IPS-11a (cell line): ENCODE measurements at regions not wholly inside any gene's neighbourhood (a gene's known extent, or its start where the extent isn't known, plus 50 kb on each side); places are given as distances from the start of the nearest gene placed in this dataset.

ENCODE experiments used
- H3K4me3 ChIP-seq: one replicate; pipeline ENCODE4 v1.5.1; 2013; ENCODE audit warnings: low read depth, low read length, control low read depth

GRCh38 chr17:70857351-70857750 is 688.0 kb downstream of the KCNJ2 start:
- H3K4me3 ChIP-seq: no peak overlapping the region

- no peak overlapping the region for H3K4me3 ChIP-seq
Observed at GRCh38 chr17:70859829-70860228, 690.5 kb downstream of the KCNJ2 start.

GRCh38 chr17:70862295-70862694 is 693.0 kb downstream of the KCNJ2 start:
- H3K4me3 ChIP-seq: no peak overlapping the region

GRCh38 chr17:70863436-70864248 is 694.3 kb downstream of the KCNJ2 start:
- H3K4me3 ChIP-seq: no peak overlapping the region

GRCh38 chr17:70865993-70866804 is 696.9 kb downstream of the KCNJ2 start:
- H3K4me3 ChIP-seq: no peak overlapping the region

- H3K4me3 ChIP-seq: no peak overlapping the region
Observed at GRCh38 chr17:70868149-70868548, 698.8 kb downstream of the KCNJ2 start.

- H3K4me3 ChIP-seq: no peak overlapping the region
Observed at GRCh38 chr17:70869402-70870085, 700.2 kb downstream of the KCNJ2 start.

- no peak overlapping the region for H3K4me3 ChIP-seq
Observed at GRCh38 chr17:70871180-70871818, 702.0 kb downstream of the KCNJ2 start.

GRCh38 chr17:70872103-70872502 is 702.8 kb downstream of the KCNJ2 start:
- H3K4me3 ChIP-seq: no peak overlapping the region

- no peak overlapping the region for H3K4me3 ChIP-seq
Observed at GRCh38 chr17:70875729-70876310, 706.5 kb downstream of the KCNJ2 start.

GRCh38 chr17:70878879-70879278 is 709.5 kb downstream of the KCNJ2 start:
- H3K4me3 ChIP-seq: no peak overlapping the region

- H3K4me3 ChIP-seq: no peak overlapping the region
Observed at GRCh38 chr17:70879401-70879800, 710.1 kb downstream of the KCNJ2 start.

GRCh38 chr17:70881093-70881492 is 711.8 kb downstream of the KCNJ2 start:
- H3K4me3 ChIP-seq: no peak overlapping the region

- H3K4me3 ChIP-seq: no peak overlapping the region
Observed at GRCh38 chr17:70882504-70882903, 713.2 kb downstream of the KCNJ2 start.

- H3K4me3 ChIP-seq: no peak overlapping the region
Observed at GRCh38 chr17:70886648-70887047, 717.3 kb downstream of the KCNJ2 start.

- H3K4me3 ChIP-seq: no peak overlapping the region
Observed at GRCh38 chr17:70888324-70888723, 719.0 kb downstream of the KCNJ2 start.

- no peak overlapping the region for H3K4me3 ChIP-seq
Observed at GRCh38 chr17:70891306-70891705, 722.0 kb downstream of the KCNJ2 start.

GRCh38 chr17:70892527-70892926 is 723.2 kb downstream of the KCNJ2 start:
- H3K4me3 ChIP-seq: no peak overlapping the region

GRCh38 chr17:70896843-70897242 is 727.5 kb downstream of the KCNJ2 start:
- H3K4me3 ChIP-seq: no peak overlapping the region

- no peak overlapping the region for H3K4me3 ChIP-seq
Observed at GRCh38 chr17:70897446-70897845, 728.1 kb downstream of the KCNJ2 start.

GRCh38 chr17:70901870-70902269 is 732.5 kb downstream of the KCNJ2 start:
- H3K4me3 ChIP-seq: no peak overlapping the region
